SK-N-SH (cell line): ENCODE measurements at regions not wholly inside any gene's neighbourhood (a gene's known extent, or its start where the extent isn't known, plus 50 kb on each side); places are given as distances from the start of the nearest gene placed in this dataset.

Experiments used
- EP300 ChIP-seq, 2 experiments: IDR thresholded peaks; 2 replicates each; pipeline versions ENCODE4 v1.4.0 to v1.6.1; 2012; ENCODE audit warnings: borderline replicate concordance in 1 of 2, low read depth in 1 of 2, low read length in 1 of 2
- FOSL2 ChIP-seq: IDR thresholded peaks from 2 replicates; pipeline ENCODE4 v1.4.0; 2012; ENCODE audit warnings: low read depth, mild to moderate bottlenecking, moderate library complexity, borderline replicate concordance
- FOXM1 ChIP-seq: IDR thresholded peaks from 2 replicates; pipeline ENCODE4 v1.4.0; 2012; ENCODE audit warnings: low read depth, mild to moderate bottlenecking
- GATA2 ChIP-seq: sonication (generic); formaldehyde crosslinking; IDR thresholded peaks from 2 replicates; pipeline ENCODE4 v1.5.0; 2020; ENCODE audit warnings: mild to moderate bottlenecking, missing genetic modification reagents
- JUND ChIP-seq: IDR thresholded peaks from 2 replicates; pipeline ENCODE4 v1.4.0; 2012
- POLR2AphosphoS5 ChIP-seq: IDR thresholded peaks from 2 replicates; pipeline ENCODE4 v1.6.1; 2012; ENCODE audit warnings: low read depth, low read length
- SIN3A ChIP-seq: IDR thresholded peaks from 2 replicates; pipeline ENCODE4 v1.6.1; 2012; ENCODE audit warnings: low read depth, mild to moderate bottlenecking, low read length, moderate library complexity, borderline replicate concordance
- TAF1 ChIP-seq: IDR thresholded peaks from 2 replicates; pipeline ENCODE4 v1.6.1; 2012; ENCODE audit warnings: low read depth, mild to moderate bottlenecking, low read length, moderate library complexity, borderline replicate concordance
- TF ChIP-seq, protein P1 (sequence below): IDR thresholded peaks from 2 replicates; pipeline ENCODE4 v1.6.1; 2012; ENCODE audit warnings: mild to moderate bottlenecking, low read depth, low read length, moderate library complexity
- TF ChIP-seq, protein P2 (sequence below): fragments of 200-600 bp; sonication (generic); IDR thresholded peaks from 2 replicates; pipeline ENCODE4 v1.6.1; 2017; ENCODE audit warnings: antibody characterized with exemption, mild to moderate bottlenecking, moderate library complexity

DNA sequence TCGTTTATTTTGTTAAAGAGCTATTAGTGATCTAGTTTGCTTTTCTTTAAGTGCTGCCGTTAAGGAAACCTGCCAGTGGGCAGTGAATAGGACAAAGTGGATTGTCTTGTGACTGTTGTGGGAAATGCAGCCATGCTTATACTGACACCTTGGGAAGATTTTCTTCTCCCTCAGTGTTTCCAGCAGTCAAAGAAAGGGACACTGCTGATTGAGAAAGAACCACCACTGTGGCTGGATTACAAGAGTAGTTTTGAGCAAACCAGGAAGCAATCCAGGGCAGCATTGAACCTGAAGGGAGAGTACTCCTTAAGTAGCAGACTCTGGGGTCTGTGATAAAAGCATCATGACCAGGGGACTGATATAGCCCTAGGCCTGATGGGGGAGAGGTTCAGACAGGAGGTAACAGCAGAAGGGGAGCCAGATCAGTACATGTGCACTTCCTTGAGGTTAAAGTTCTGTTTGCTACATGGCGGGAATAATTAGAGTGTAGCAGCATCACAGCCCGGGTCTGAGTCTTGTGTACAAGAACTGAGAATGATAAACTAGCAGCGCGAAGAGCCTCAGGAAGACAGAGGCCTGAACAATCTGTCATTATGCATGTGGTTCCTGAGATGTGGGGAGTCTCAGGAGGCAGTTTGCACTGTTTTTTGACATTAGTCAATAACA is 167.8 kb downstream of the C11orf91 start:
- TF ChIP-seq FOSL2 (no peak), POLR2AphosphoS5 (no peak), FOXM1 (no peak), JUND (no peak), EP300 (IDR thresholded peaks at IDR 0.05; ENCODE audit: borderline replicate concordance in 1 of 2, low read depth in 1 of 2, low read length in 1 of 2) (no peak), SIN3A (no peak), TAF1 (no peak), GATA2 (CRISPR knock-in tag) (no peak)
- TF ChIP-seq, protein P1, sequence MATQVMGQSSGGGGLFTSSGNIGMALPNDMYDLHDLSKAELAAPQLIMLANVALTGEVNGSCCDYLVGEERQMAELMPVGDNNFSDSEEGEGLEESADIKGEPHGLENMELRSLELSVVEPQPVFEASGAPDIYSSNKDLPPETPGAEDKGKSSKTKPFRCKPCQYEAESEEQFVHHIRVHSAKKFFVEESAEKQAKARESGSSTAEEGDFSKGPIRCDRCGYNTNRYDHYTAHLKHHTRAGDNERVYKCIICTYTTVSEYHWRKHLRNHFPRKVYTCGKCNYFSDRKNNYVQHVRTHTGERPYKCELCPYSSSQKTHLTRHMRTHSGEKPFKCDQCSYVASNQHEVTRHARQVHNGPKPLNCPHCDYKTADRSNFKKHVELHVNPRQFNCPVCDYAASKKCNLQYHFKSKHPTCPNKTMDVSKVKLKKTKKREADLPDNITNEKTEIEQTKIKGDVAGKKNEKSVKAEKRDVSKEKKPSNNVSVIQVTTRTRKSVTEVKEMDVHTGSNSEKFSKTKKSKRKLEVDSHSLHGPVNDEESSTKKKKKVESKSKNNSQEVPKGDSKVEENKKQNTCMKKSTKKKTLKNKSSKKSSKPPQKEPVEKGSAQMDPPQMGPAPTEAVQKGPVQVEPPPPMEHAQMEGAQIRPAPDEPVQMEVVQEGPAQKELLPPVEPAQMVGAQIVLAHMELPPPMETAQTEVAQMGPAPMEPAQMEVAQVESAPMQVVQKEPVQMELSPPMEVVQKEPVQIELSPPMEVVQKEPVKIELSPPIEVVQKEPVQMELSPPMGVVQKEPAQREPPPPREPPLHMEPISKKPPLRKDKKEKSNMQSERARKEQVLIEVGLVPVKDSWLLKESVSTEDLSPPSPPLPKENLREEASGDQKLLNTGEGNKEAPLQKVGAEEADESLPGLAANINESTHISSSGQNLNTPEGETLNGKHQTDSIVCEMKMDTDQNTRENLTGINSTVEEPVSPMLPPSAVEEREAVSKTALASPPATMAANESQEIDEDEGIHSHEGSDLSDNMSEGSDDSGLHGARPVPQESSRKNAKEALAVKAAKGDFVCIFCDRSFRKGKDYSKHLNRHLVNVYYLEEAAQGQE = no peak
- TF ChIP-seq, protein P2, sequence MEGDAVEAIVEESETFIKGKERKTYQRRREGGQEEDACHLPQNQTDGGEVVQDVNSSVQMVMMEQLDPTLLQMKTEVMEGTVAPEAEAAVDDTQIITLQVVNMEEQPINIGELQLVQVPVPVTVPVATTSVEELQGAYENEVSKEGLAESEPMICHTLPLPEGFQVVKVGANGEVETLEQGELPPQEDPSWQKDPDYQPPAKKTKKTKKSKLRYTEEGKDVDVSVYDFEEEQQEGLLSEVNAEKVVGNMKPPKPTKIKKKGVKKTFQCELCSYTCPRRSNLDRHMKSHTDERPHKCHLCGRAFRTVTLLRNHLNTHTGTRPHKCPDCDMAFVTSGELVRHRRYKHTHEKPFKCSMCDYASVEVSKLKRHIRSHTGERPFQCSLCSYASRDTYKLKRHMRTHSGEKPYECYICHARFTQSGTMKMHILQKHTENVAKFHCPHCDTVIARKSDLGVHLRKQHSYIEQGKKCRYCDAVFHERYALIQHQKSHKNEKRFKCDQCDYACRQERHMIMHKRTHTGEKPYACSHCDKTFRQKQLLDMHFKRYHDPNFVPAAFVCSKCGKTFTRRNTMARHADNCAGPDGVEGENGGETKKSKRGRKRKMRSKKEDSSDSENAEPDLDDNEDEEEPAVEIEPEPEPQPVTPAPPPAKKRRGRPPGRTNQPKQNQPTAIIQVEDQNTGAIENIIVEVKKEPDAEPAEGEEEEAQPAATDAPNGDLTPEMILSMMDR = no peak
